GM12878 (cell line): ENCODE measurements at regions not wholly inside any gene's neighbourhood (a gene's known extent, or its start where the extent isn't known, plus 50 kb on each side); places are given as distances from the start of the nearest gene placed in this dataset.

Experiments used
- CBFB ChIP-seq: IDR thresholded peaks from 2 replicates; pipeline ENCODE4 v1.6.1; 2016; ENCODE audit warnings: antibody characterized with exemption, low read depth
- CBX3 ChIP-seq: fragments of 200-600 bp; sonication (generic); IDR thresholded peaks from 2 replicates; pipeline ENCODE4 v1.6.1; 2016; ENCODE audit warnings: low read depth, borderline replicate concordance
- CREB1 ChIP-seq: IDR thresholded peaks from 2 replicates; pipeline ENCODE4 v1.6.1; 2012; ENCODE audit warnings: low read depth, mild to moderate bottlenecking, inconsistent platforms
- EP300 ChIP-seq, 2 experiments: fragments of 150-350 bp in 1 of 2; IDR thresholded peaks; 2 replicates each; pipeline ENCODE4 v1.6.1; 2011 to 2012; ENCODE audit warnings: low read depth in 2 of 2, low read length in 2 of 2, borderline replicate concordance in 1 of 2, improper control_type of control experiment in 1 of 2, inconsistent platforms in 1 of 2; ENCODE audit not compliant: control insufficient read depth in 1 of 2
- FOXM1 ChIP-seq: IDR thresholded peaks from 2 replicates; pipeline ENCODE4 v1.6.1; 2012; ENCODE audit warnings: low read depth, mild to moderate bottlenecking, inconsistent platforms, low read length, moderate library complexity
- TF ChIP-seq, protein P1 (sequence below), 3 experiments: IDR thresholded peaks in 2 of 3; conservative IDR thresholded peaks in 1 of 3; 2 replicates each; pipeline ENCODE4 v1.5.1; 2011; ENCODE audit warnings: low read depth in 3 of 3, low read length in 3 of 3, mild to moderate bottlenecking in 3 of 3, control low read depth in 2 of 3, moderate library complexity in 2 of 3, inconsistent platforms in 1 of 3, mixed read lengths in 1 of 3; ENCODE audit not compliant: control insufficient read depth in 2 of 3, insufficient read depth in 1 of 3; ENCODE audit errors: extremely low read depth in 1 of 3
- TF ChIP-seq, protein P2 (sequence below): IDR thresholded peaks from 2 replicates; pipeline ENCODE4 v1.6.1; 2012; ENCODE audit warnings: low read depth, low read length, improper control_type of control experiment
- TF ChIP-seq, protein P3 (sequence below): IDR thresholded peaks from 2 replicates; pipeline ENCODE4 v1.6.1; 2011; ENCODE audit warnings: borderline replicate concordance, low read depth, mild to moderate bottlenecking, moderate library complexity, mixed read lengths, low read length; ENCODE audit not compliant: insufficient read depth; ENCODE audit errors: extremely low read length

DNA sequence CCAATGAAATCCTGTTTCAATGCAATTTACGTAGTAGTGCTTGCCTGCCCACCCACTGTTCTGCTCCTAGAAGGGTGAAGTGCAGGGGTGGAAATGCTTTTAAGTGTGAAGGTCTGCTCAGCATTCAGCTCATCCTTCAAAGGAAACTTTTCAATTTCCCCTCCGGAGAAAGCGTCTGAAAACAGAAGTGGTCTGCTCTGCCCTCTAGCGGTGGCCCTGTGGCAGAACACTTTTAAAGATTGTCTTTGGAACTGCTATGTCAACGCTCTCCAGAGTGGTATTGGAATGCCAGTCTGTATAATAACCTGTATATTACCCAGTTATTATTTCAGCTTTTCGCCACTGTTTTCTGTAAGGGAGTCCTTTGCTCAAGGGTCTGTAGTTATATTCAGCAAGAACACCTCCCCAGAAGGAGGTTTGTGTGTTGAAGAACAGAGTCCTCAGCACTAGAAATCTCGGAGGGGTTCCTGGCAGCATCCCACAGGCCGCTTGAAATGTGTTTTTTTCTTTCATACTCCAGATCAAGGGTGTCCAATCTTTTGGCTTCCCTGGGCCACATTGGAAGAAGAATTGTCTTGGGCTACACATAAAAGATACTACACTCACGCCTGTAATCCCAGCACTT, 63.1 kb upstream of the KLHL31 start:
- TF ChIP-seq, protein P1, sequence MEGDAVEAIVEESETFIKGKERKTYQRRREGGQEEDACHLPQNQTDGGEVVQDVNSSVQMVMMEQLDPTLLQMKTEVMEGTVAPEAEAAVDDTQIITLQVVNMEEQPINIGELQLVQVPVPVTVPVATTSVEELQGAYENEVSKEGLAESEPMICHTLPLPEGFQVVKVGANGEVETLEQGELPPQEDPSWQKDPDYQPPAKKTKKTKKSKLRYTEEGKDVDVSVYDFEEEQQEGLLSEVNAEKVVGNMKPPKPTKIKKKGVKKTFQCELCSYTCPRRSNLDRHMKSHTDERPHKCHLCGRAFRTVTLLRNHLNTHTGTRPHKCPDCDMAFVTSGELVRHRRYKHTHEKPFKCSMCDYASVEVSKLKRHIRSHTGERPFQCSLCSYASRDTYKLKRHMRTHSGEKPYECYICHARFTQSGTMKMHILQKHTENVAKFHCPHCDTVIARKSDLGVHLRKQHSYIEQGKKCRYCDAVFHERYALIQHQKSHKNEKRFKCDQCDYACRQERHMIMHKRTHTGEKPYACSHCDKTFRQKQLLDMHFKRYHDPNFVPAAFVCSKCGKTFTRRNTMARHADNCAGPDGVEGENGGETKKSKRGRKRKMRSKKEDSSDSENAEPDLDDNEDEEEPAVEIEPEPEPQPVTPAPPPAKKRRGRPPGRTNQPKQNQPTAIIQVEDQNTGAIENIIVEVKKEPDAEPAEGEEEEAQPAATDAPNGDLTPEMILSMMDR (IDR thresholded peaks at IDR 0.05 in 2 of 3, conservative IDR thresholded peaks at IDR 0.05 in 1 of 3; ENCODE audit: control insufficient read depth in 2 of 3, extremely low read depth in 1 of 3, insufficient read depth in 1 of 3, low read depth in 3 of 3, low read length in 3 of 3): peak; percentile 65 to 89 (median 84)
- TF ChIP-seq, protein P2, sequence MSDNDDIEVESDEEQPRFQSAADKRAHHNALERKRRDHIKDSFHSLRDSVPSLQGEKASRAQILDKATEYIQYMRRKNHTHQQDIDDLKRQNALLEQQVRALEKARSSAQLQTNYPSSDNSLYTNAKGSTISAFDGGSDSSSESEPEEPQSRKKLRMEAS: no peak
- no peak for TF ChIP-seq CREB1
- TF ChIP-seq, protein P3, sequence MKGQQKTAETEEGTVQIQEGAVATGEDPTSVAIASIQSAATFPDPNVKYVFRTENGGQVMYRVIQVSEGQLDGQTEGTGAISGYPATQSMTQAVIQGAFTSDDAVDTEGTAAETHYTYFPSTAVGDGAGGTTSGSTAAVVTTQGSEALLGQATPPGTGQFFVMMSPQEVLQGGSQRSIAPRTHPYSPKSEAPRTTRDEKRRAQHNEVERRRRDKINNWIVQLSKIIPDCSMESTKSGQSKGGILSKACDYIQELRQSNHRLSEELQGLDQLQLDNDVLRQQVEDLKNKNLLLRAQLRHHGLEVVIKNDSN: no peak
- TF ChIP-seq CBX3: no peak
- no peak for TF ChIP-seq EP300 (IDR thresholded peaks at IDR 0.05; ENCODE audit: borderline replicate concordance in 1 of 2, control insufficient read depth in 1 of 2, low read depth in 2 of 2, low read length in 2 of 2)
- TF ChIP-seq FOXM1: no peak
- no peak for TF ChIP-seq CBFB
